Gastroesophageal sphincter (tissue), 3 donors: ENCODE measurements at regions not wholly inside any gene's neighbourhood (a gene's known extent, or its start where the extent isn't known, plus 50 kb on each side); places are given as distances from the start of the nearest gene placed in this dataset.

Experiments used
- CTCF ChIP-seq, 4 experiments: fragments of 200-600 bp in 2 of 4; fragments of 450-650 bp in 2 of 4; sonication (generic) in 1 of 4; IDR thresholded peaks; one replicate each; pipeline ENCODE4 v1.5.1; 2017 to 2019; ENCODE audit warnings: antibody characterized with exemption in 4 of 4, mild to moderate bottlenecking in 2 of 4, moderate library complexity in 2 of 4
- EP300 ChIP-seq: sonication (generic); formaldehyde crosslinking; IDR thresholded peaks from one replicate; pipeline ENCODE4 v1.6.1; 2017; ENCODE audit warnings: antibody characterized with exemption, mild to moderate bottlenecking
- POLR2A ChIP-seq, 2 donors: fragments of 450-650 bp; IDR thresholded peaks; one replicate each; pipeline ENCODE4 v1.6.1; 2017; ENCODE audit warnings: antibody characterized with exemption in 2 of 2, mild to moderate bottlenecking in 2 of 2, moderate library complexity in 1 of 2
- POLR2AphosphoS5 ChIP-seq: sonication (generic); formaldehyde crosslinking; IDR thresholded peaks from one replicate; pipeline ENCODE4 v1.6.1; 2017; ENCODE audit warnings: antibody characterized with exemption

GRCh38 chr7:136308230-136308629, 331.1 kb upstream of the MTPN start:
- no peak for TF ChIP-seq CTCF (IDR thresholded peaks at IDR 0.05)
- TF ChIP-seq POLR2A (IDR thresholded peaks at IDR 0.05) = no peak
- no peak for TF ChIP-seq POLR2AphosphoS5
- no peak for TF ChIP-seq EP300
